Neural progenitor cell (in vitro differentiated cells): ENCODE measurements at regions not wholly inside any gene's neighbourhood (a gene's known extent, or its start where the extent isn't known, plus 50 kb on each side); places are given as distances from the start of the nearest gene placed in this dataset.

ENCODE experiments used
- EZH2 ChIP-seq: fragments of 200-600 bp; sonication (generic); IDR thresholded peaks from 2 replicates; pipeline ENCODE4 v1.6.1; 2017; ENCODE audit warnings: antibody characterized with exemption, mild to moderate bottlenecking, moderate library complexity
- EZH2phosphoT487 ChIP-seq: fragments of 200-600 bp; sonication (generic); IDR thresholded peaks from 2 replicates; pipeline ENCODE4 v1.6.1; 2017; ENCODE audit warnings: antibody characterized with exemption
- TF ChIP-seq, protein P1 (sequence below): fragments of 200-600 bp; sonication (generic); IDR thresholded peaks from 2 replicates; pipeline ENCODE4 v1.5.1; 2017; ENCODE audit warnings: antibody characterized with exemption, mild to moderate bottlenecking

DNA sequence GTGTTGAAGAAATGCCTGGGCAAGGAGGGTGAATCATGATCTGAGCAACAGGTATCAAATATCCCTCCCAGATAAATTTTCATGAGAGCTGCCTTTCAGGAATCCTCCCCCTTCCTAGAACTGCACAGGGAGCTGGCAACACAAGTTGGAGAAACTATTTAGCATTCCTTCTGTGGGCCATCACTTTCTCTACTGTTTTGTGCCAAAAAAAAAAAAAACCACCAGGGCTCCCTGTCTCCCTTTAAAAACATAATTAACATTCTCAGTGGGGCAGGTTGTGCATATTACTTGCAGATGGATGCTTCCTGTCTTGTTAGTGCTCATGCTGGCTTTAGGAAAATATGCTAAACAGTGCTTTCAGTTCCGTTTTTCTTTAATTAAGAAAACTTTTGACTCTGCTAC lies 234.9 kb upstream of the LMCD1 start:
- TF ChIP-seq, protein P1, sequence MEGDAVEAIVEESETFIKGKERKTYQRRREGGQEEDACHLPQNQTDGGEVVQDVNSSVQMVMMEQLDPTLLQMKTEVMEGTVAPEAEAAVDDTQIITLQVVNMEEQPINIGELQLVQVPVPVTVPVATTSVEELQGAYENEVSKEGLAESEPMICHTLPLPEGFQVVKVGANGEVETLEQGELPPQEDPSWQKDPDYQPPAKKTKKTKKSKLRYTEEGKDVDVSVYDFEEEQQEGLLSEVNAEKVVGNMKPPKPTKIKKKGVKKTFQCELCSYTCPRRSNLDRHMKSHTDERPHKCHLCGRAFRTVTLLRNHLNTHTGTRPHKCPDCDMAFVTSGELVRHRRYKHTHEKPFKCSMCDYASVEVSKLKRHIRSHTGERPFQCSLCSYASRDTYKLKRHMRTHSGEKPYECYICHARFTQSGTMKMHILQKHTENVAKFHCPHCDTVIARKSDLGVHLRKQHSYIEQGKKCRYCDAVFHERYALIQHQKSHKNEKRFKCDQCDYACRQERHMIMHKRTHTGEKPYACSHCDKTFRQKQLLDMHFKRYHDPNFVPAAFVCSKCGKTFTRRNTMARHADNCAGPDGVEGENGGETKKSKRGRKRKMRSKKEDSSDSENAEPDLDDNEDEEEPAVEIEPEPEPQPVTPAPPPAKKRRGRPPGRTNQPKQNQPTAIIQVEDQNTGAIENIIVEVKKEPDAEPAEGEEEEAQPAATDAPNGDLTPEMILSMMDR, result no peak
- TF ChIP-seq EZH2 (no peak), EZH2phosphoT487 (no peak)
